ENCODE measurements at regions not wholly inside any gene's neighbourhood (a gene's known extent, or its start where the extent isn't known, plus 50 kb on each side); places are given as distances from the start of the nearest gene placed in this dataset.

DNA sequence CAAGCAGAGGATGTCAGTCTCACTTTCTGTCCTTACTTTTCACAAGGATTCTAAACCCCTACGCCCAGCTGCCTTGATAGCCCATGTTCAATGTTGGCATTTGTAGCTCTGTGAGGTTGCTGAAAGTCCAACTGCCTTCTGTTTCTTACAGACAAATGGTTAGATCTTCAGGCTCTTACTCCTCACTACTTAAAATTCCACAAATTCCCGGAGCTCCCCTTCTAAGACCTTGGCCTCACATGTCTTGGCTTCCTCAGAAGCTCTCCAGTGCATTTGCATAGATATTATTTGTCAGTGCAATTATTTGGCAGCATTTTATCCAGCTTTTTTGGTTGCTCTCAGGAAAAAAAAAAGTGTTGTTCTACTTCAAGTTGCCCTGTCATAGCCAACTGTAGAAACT lies 453.7 kb upstream of the CELF4 start:
- ChIA-PET CTCF (ENCODE audit: partially characterized antibody) (no interaction called here), POLR2A (ENCODE audit: partially characterized antibody) (no interaction called here)
- no peak overlapping the region for H3K23ac ChIP-seq (ENCODE audit: insufficient read length)
- no peak overlapping the region for H2BK12ac ChIP-seq (ENCODE audit: low read depth, low read length)
- no peak overlapping the region for H3K27ac ChIP-seq (ENCODE audit: low read depth, low read length)
- no peaks in the 10 kb centered on the region for H3K79me2 ChIP-seq (ENCODE audit: control insufficient read depth in 1 of 2, insufficient read depth in 2 of 2, low read length in 2 of 2)
- no peaks in the 10 kb centered on the region; the same call in 1 of the 2 replicates for H3K23me2 ChIP-seq (ENCODE audit: low read depth, low read length)
- no peak overlapping the region for H2AFZ ChIP-seq (ENCODE audit: low read length)
- no peak overlapping the region for H3K9ac ChIP-seq (replicated peaks in 1 of 4; ENCODE audit: extremely low read depth in 1 of 4, low read depth in 3 of 4, low read length in 3 of 4)
- no peak overlapping the region for H3K4me2 ChIP-seq (ENCODE audit: insufficient read depth in 1 of 2, low read depth in 2 of 2, low read length in 2 of 2)
- no peak overlapping the region for H3K14ac ChIP-seq (ENCODE audit: insufficient read length)
- H4K8ac ChIP-seq (ENCODE audit: extremely low read depth, insufficient read depth, low read length): no peak overlapping the region
- H2AK5ac ChIP-seq (ENCODE audit: low read depth, low read length): no peak overlapping the region
- no peaks in the 10 kb centered on the region for H3K36me3 ChIP-seq (ENCODE audit: control insufficient read depth in 2 of 4, insufficient read depth in 4 of 4, low read length in 3 of 4)
- FAIRE-seq: no peak
- H3K27me3 ChIP-seq (replicated peaks in 1 of 4; ENCODE audit: control insufficient read depth in 3 of 4, extremely low read depth in 1 of 4, insufficient read depth in 3 of 4, low read length in 3 of 4): no peaks in the 10 kb centered on the region
- no peak overlapping the region for H2BK15ac ChIP-seq (ENCODE audit: low read length)
- no peak overlapping the region for H2BK20ac ChIP-seq (ENCODE audit: low read length)
- H4K5ac ChIP-seq (ENCODE audit: insufficient read length, low read depth, low read length): no peak overlapping the region
- DNase-seq (ENCODE audit: low read depth in 1 of 2, low spot score in 2 of 2): no peak
- H2BK120ac ChIP-seq (replicated peaks; ENCODE audit: low read depth, low read length): no peak overlapping the region
- H3K9me3 ChIP-seq (ENCODE audit: insufficient read depth in 2 of 2, low read depth in 1 of 2, low read length in 1 of 2): no peaks in the 10 kb centered on the region
- H2BK5ac ChIP-seq (ENCODE audit: low read depth, low read length): no peak overlapping the region
- 88% methylated on average over 2 of the region's 2 CpGs; no CpG with 5 or more reads in 1 of the 2 experiments for WGBS, 2 experiments (ENCODE audit: extremely low coverage in 1 of 2, insufficient coverage in 1 of 2, insufficient read length in 1 of 2, insufficient replicate concordance in 2 of 2, low coverage in 1 of 2, low lambda C conversion rate in 2 of 2, missing lambda C conversion rate in 1 of 2)
- H3K18ac ChIP-seq (ENCODE audit: extremely low read depth, low read length): no peak overlapping the region
- H3K4me1 ChIP-seq (replicated peaks in 1 of 4; ENCODE audit: control insufficient read depth in 3 of 4, insufficient read depth in 4 of 4, low read length in 3 of 4): peaks cover 0 to 5% (median under 1%) of the 10 kb centered on the region in 4 experiments; a peak in 1 of 7 replicates
- no peak for TF ChIP-seq SP2 (IDR thresholded peaks at IDR 0.05; ENCODE audit: low read length)
- peak; percentile 39; the same call in 1 of the 2 replicates for TF ChIP-seq TEAD4 (IDR thresholded peaks at IDR 0.05; ENCODE audit: low read depth, low read length)
- H3K56ac ChIP-seq (replicated peaks; ENCODE audit: insufficient read length, low read depth, low read length): no peak overlapping the region
- H4K20me1 ChIP-seq (replicated peaks in 1 of 2; ENCODE audit: control insufficient read depth in 1 of 2, insufficient read depth in 2 of 2, low read length in 2 of 2): no peaks in the 10 kb centered on the region
- H3K4ac ChIP-seq (replicated peaks; ENCODE audit: insufficient read length, low read depth, low read length): no peak overlapping the region
- H3K4me3 ChIP-seq (ENCODE audit: extremely low read depth in 1 of 4, insufficient read depth in 2 of 4, low read depth in 3 of 4, low read length in 4 of 4): no peak overlapping the region
- no peaks in the 10 kb centered on the region for H3K79me1 ChIP-seq (ENCODE audit: low read depth, low read length)
- no peak overlapping the region for H4K91ac ChIP-seq (replicated peaks; ENCODE audit: insufficient read length, low read length)

Data from H1 (cell line).